ENCODE measurements at regions not wholly inside any gene's neighbourhood (a gene's known extent, or its start where the extent isn't known, plus 50 kb on each side); places are given as distances from the start of the nearest gene placed in this dataset.

DNA sequence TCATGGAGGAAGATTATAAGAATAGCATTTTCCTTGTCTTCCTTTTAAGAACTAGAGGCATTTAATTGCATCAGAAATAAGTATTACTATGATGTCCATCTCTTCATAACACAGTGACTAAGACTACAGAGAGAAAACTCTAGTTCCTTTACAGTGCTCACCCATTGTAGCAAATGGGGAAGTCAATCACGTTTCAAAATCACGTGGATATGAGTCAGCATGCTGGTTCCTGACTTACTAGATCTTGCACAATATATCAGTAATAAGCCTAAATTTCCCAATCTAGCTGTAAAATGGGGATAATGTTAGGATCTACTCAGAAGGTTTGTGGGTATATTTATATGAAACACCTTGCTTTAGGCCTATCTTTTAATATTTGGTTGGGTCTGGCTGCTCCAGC lies 254.8 kb upstream of the EOMES start:
- no peak for TF ChIP-seq YY1 (IDR thresholded peaks at IDR 0.05; ENCODE audit: insufficient read depth, insufficient read length)
- TF ChIP-seq SUZ12 (IDR thresholded peaks at IDR 0.05; ENCODE audit: extremely low read depth, insufficient read depth, insufficient read length) = no peak

All from NT2/D1 (cell line).